GM23338 (cell line): ENCODE measurements at regions not wholly inside any gene's neighbourhood (a gene's known extent, or its start where the extent isn't known, plus 50 kb on each side); places are given as distances from the start of the nearest gene placed in this dataset.

ENCODE experiments used
- ATAC-seq: fragments of 200-7000 bp; cut with Tn5 transposase; 3 replicates; pipeline ENCODE4 v1.9.1; 2020
- DNase-seq: peaks from one replicate; pipeline ENCODE4 v3.0.0-alpha.2; 2015; ENCODE audit warnings: low spot score
- H2AFZ ChIP-seq: fragments of 200-600 bp; sonication (generic); 2 replicates; pipeline ENCODE4 v1.8.0; 2016; ENCODE audit warnings: antibody characterized with exemption, mild to moderate bottlenecking, moderate library complexity
- H3F3A ChIP-seq: fragments of 200-600 bp; sonication (generic); replicated peaks from 2 replicates; pipeline ENCODE4 v1.8.0; 2017; ENCODE audit warnings: antibody characterized with exemption, mixed run types, low read depth
- H3K27ac ChIP-seq: fragments of 200-600 bp; sonication (generic); 2 replicates; pipeline ENCODE4 v1.6.1; 2016; ENCODE audit warnings: low read depth
- H3K27me3 ChIP-seq: fragments of 200-600 bp; sonication (generic); 2 replicates; pipeline ENCODE4 v1.8.0; 2016; ENCODE audit warnings: mild to moderate bottlenecking, mixed run types, moderate library complexity; ENCODE audit not compliant: insufficient read depth
- H3K36me3 ChIP-seq: fragments of 200-600 bp; sonication (generic); 2 replicates; pipeline ENCODE4 v1.8.0; 2016; ENCODE audit warnings: mild to moderate bottlenecking; ENCODE audit not compliant: insufficient read depth
- H3K4me1 ChIP-seq: fragments of 200-600 bp; sonication (generic); 2 replicates; pipeline ENCODE4 v1.8.0; 2016; ENCODE audit warnings: mild to moderate bottlenecking, moderate library complexity; ENCODE audit not compliant: insufficient read depth
- H3K4me2 ChIP-seq: fragments of 200-600 bp; sonication (generic); 2 replicates; pipeline ENCODE4 v1.7.1; 2017; ENCODE audit warnings: mixed run types
- H3K4me3 ChIP-seq: fragments of 200-600 bp; sonication (generic); 2 replicates; pipeline ENCODE4 v1.6.1; 2016; ENCODE audit warnings: mixed run types
- H3K79me2 ChIP-seq: fragments of 200-600 bp; sonication (generic); replicated peaks from 2 replicates; pipeline ENCODE4 v1.8.0; 2017; ENCODE audit warnings: mild to moderate bottlenecking; ENCODE audit not compliant: insufficient read depth
- H3K9me2 ChIP-seq: fragments of 200-600 bp; sonication (generic); 2 replicates; pipeline ENCODE4 v1.8.0; 2017; ENCODE audit not compliant: insufficient read depth
- H4K20me1 ChIP-seq: fragments of 200-600 bp; sonication (generic); replicated peaks from 2 replicates; pipeline ENCODE4 v1.8.0; 2017; ENCODE audit warnings: mild to moderate bottlenecking; ENCODE audit not compliant: insufficient read depth
- H3K27ac Mint-ChIP-seq: 2 replicates; pipeline ENCODE4 v1.8.0; 2020; ENCODE audit warnings: inconsistent platforms, mild to moderate bottlenecking, moderate library complexity, mixed read lengths
- H3K27me3 Mint-ChIP-seq: 3 replicates; pipeline ENCODE4 v1.8.0; 2022; ENCODE audit warnings: low read depth, mild to moderate bottlenecking, moderate library complexity, mixed read lengths, inconsistent platforms; ENCODE audit not compliant: insufficient read depth, poor library complexity
- H3K36me3 Mint-ChIP-seq: 3 replicates; pipeline ENCODE4 v1.8.0; 2021; ENCODE audit warnings: low read depth, mild to moderate bottlenecking, inconsistent platforms, moderate library complexity, mixed read lengths
- H3K4me1 Mint-ChIP-seq: 3 replicates; pipeline ENCODE4 v1.8.0; 2020; ENCODE audit warnings: mild to moderate bottlenecking, inconsistent platforms, mixed read lengths
- H3K4me3 Mint-ChIP-seq: 3 replicates; pipeline ENCODE4 v1.8.0; 2021; ENCODE audit warnings: moderate library complexity, mild to moderate bottlenecking, inconsistent platforms, mixed read lengths
- H3K9me3 Mint-ChIP-seq: 3 replicates; pipeline ENCODE4 v1.8.0; 2020; ENCODE audit warnings: moderate library complexity, mild to moderate bottlenecking, inconsistent platforms, mixed read lengths
- CREB1 ChIP-seq: fragments of 250-450 bp; sonication (Bioruptor Pico); IDR thresholded peaks from 2 replicates; pipeline ENCODE4 v1.5.0; 2020; ENCODE audit warnings: low read depth, mild to moderate bottlenecking, moderate library complexity
- CTCF ChIP-seq, 2 experiments: fragments of 200-600 bp in 1 of 2; sonication (generic) in 1 of 2; conservative IDR thresholded peaks; 2 replicates each; pipeline versions ENCODE4 v1.5.1 to v1.6.1; 2016 to 2017; ENCODE audit warnings: antibody characterized with exemption in 2 of 2, low read depth in 2 of 2, mild to moderate bottlenecking in 2 of 2, moderate library complexity in 1 of 2
- EZH2 ChIP-seq: fragments of 200-600 bp; sonication (generic); IDR thresholded peaks from one replicate; pipeline ENCODE4 v1.8.0; 2017; ENCODE audit warnings: antibody characterized with exemption, mild to moderate bottlenecking, low read depth; ENCODE audit not compliant: unreplicated experiment
- EZH2phosphoT487 ChIP-seq: fragments of 200-600 bp; sonication (generic); IDR thresholded peaks from one replicate; pipeline ENCODE4 v1.8.1; 2018; ENCODE audit warnings: antibody characterized with exemption; ENCODE audit not compliant: unreplicated experiment
- JUNB ChIP-seq: IDR thresholded peaks from one replicate; pipeline ENCODE4 v1.6.1; 2016; ENCODE audit warnings: antibody characterized with exemption; ENCODE audit not compliant: unreplicated experiment
- NANOG ChIP-seq: IDR thresholded peaks from 2 replicates; pipeline ENCODE4 v1.6.1; 2016; ENCODE audit warnings: antibody characterized with exemption, borderline replicate concordance
- POLR2AphosphoS5 ChIP-seq: IDR thresholded peaks from 2 replicates; pipeline ENCODE4 v1.6.1; 2016; ENCODE audit warnings: antibody characterized with exemption, low read depth
- REST ChIP-seq: IDR thresholded peaks from one replicate; pipeline ENCODE4 v1.6.1; 2018; ENCODE audit warnings: antibody characterized with exemption; ENCODE audit not compliant: unreplicated experiment
- STAT1 ChIP-seq: IDR thresholded peaks from one replicate; pipeline ENCODE4 v1.6.1; 2016; ENCODE audit warnings: antibody characterized with exemption; ENCODE audit not compliant: unreplicated experiment
- ZNF114 ChIP-seq: fragments of 250-450 bp; sonication (Bioruptor Pico); IDR thresholded peaks from 2 replicates; pipeline ENCODE4 v1.5.0; 2020; ENCODE audit warnings: mild to moderate bottlenecking, moderate library complexity
- ZNF331 ChIP-seq: fragments of 250-450 bp; sonication (Bioruptor Pico); IDR thresholded peaks from 2 replicates; pipeline ENCODE4 v1.5.0; 2020; ENCODE audit warnings: low read depth, mild to moderate bottlenecking, moderate library complexity
- ZNF462 ChIP-seq: fragments of 250-450 bp; sonication (Bioruptor Pico); IDR thresholded peaks from 2 replicates; pipeline ENCODE4 v1.5.0; 2020; ENCODE audit warnings: mild to moderate bottlenecking, moderate library complexity

GRCh38 chr5:143581649-143582048 lies 178.2 kb upstream of the NR3C1 start:
- Mint-ChIP-seq H3K4me1 (peaks cover 24% of the 10 kb centered on the region; the same call in 2 of the 3 replicates), H3K4me3 (no peak overlapping the region), H3K36me3 (no peaks in the 10 kb centered on the region), H3K9me3 (no peaks in the 10 kb centered on the region), H3K27ac (no peak overlapping the region), H3K27me3 (peaks cover 2% of the 10 kb centered on the region)
- Histone ChIP-seq H3K27ac (no peak overlapping the region), H3K4me3 (no peak overlapping the region), H3K36me3 (no peaks in the 10 kb centered on the region), H3K9me2 (no peaks in the 10 kb centered on the region), H3F3A (no peaks in the 10 kb centered on the region), H3K4me2 (no peak overlapping the region), H2AFZ (no peak overlapping the region), H4K20me1 (no peaks in the 10 kb centered on the region), H3K4me1 (no peaks in the 10 kb centered on the region), H3K79me2 (no peaks in the 10 kb centered on the region), H3K27me3 (no peaks in the 10 kb centered on the region)
- no peak for ATAC-seq
- no peak for DNase-seq
- TF ChIP-seq NANOG (no peak), REST (no peak), CTCF (conservative IDR thresholded peaks at IDR 0.05; ENCODE audit: low read depth in 2 of 2) (no peak), ZNF462 (CRISPR knock-in tag) (no peak), JUNB (no peak), ZNF114 (CRISPR knock-in tag) (no peak), POLR2AphosphoS5 (no peak), EZH2phosphoT487 (no peak), CREB1 (no peak), ZNF331 (CRISPR knock-in tag) (no peak), EZH2 (no peak), STAT1 (no peak)
